ENCODE measurements at regions not wholly inside any gene's neighbourhood (a gene's known extent, or its start where the extent isn't known, plus 50 kb on each side); places are given as distances from the start of the nearest gene placed in this dataset.

GRCh38 chr12:91973813-91974212, 171.8 kb downstream of the BTG1 start:
- H3K4me1 ChIP-seq, result no peaks in the 10 kb centered on the region
- H3K27ac ChIP-seq, result no peak overlapping the region
- intact Hi-C loops (cut with DNase I), result no loop called here
- no peak for TF ChIP-seq POLR2AphosphoS5 (IDR thresholded peaks at IDR 0.05)
- no peak for TF ChIP-seq CTCF (IDR thresholded peaks at IDR 0.05)
- TF ChIP-seq POLR2A (IDR thresholded peaks at IDR 0.05), result no peak
- TF ChIP-seq EP300 (IDR thresholded peaks at IDR 0.05), result no peak
- no peaks in the 10 kb centered on the region for H3K27me3 ChIP-seq
- no peak overlapping the region for H3K4me3 ChIP-seq
- no peaks in the 10 kb centered on the region for H3K9me3 ChIP-seq
- H3K36me3 ChIP-seq, result no peaks in the 10 kb centered on the region
- 60 to 83% methylated on average over 2 of the region's 2 CpGs for WGBS, 2 donors
- DNase-seq, result no peak

GRCh38 chr12:91972896-91973295, 172.8 kb downstream of the BTG1 start:
- TF ChIP-seq POLR2A (IDR thresholded peaks at IDR 0.05) (no peak), CTCF (IDR thresholded peaks at IDR 0.05) (no peak), POLR2AphosphoS5 (IDR thresholded peaks at IDR 0.05) (no peak), EP300 (IDR thresholded peaks at IDR 0.05) (no peak)
- Histone ChIP-seq H3K4me3 (no peak overlapping the region), H3K36me3 (no peaks in the 10 kb centered on the region), H3K9me3 (no peaks in the 10 kb centered on the region), H3K27ac (no peak overlapping the region), H3K27me3 (no peaks in the 10 kb centered on the region), H3K4me1 (no peaks in the 10 kb centered on the region)
- no peak for DNase-seq
- 88 to 90% methylated on average over 1 of the region's 1 CpG for WGBS, 2 donors
- intact Hi-C loops (cut with DNase I), result no loop called here

- Histone ChIP-seq H3K27ac (no peak overlapping the region), H3K9me3 (no peaks in the 10 kb centered on the region), H3K36me3 (no peaks in the 10 kb centered on the region), H3K27me3 (no peaks in the 10 kb centered on the region), H3K4me1 (no peaks in the 10 kb centered on the region), H3K4me3 (no peak overlapping the region)
- TF ChIP-seq EP300 (IDR thresholded peaks at IDR 0.05) (no peak), POLR2A (IDR thresholded peaks at IDR 0.05) (no peak), CTCF (IDR thresholded peaks at IDR 0.05) (no peak), POLR2AphosphoS5 (IDR thresholded peaks at IDR 0.05) (no peak)
- 97% methylated on average over 3 of the region's 3 CpGs for WGBS, 2 donors
- DNase-seq, result no peak
- intact Hi-C loops (cut with DNase I), result no loop called here
These were observed 176.9 kb downstream of the BTG1 start for GRCh38 chr12:91968777-91969171.

GRCh38 chr12:91968076-91968776, 177.4 kb downstream of the BTG1 start:
- Histone ChIP-seq H3K4me3 (no peak overlapping the region), H3K27me3 (no peaks in the 10 kb centered on the region), H3K27ac (no peak overlapping the region), H3K36me3 (no peaks in the 10 kb centered on the region), H3K9me3 (no peaks in the 10 kb centered on the region), H3K4me1 (no peaks in the 10 kb centered on the region)
- DNase-seq, result no peak
- TF ChIP-seq CTCF (IDR thresholded peaks at IDR 0.05), result no peak
- TF ChIP-seq EP300 (IDR thresholded peaks at IDR 0.05), result no peak
- no peak for TF ChIP-seq POLR2A (IDR thresholded peaks at IDR 0.05)
- TF ChIP-seq POLR2AphosphoS5 (IDR thresholded peaks at IDR 0.05), result no peak
- intact Hi-C loops (cut with DNase I), result no loop called here

- Histone ChIP-seq H3K4me1 (no peaks in the 10 kb centered on the region), H3K27me3 (no peaks in the 10 kb centered on the region), H3K27ac (no peak overlapping the region), H3K4me3 (no peak overlapping the region), H3K9me3 (no peaks in the 10 kb centered on the region), H3K36me3 (no peaks in the 10 kb centered on the region)
- intact Hi-C loops (cut with DNase I), result no loop called here
- 77 to 89% methylated on average over 1 of the region's 1 CpG for WGBS, 2 donors
- TF ChIP-seq CTCF (IDR thresholded peaks at IDR 0.05) (no peak), EP300 (IDR thresholded peaks at IDR 0.05) (no peak), POLR2AphosphoS5 (IDR thresholded peaks at IDR 0.05) (no peak), POLR2A (IDR thresholded peaks at IDR 0.05) (no peak)
- DNase-seq, result no peak
These were observed 178.1 kb downstream of the BTG1 start for GRCh38 chr12:91967590-91967989.

Measured in sigmoid colon (tissue), 6 donors.